ENCODE measurements at regions not wholly inside any gene's neighbourhood (a gene's known extent, or its start where the extent isn't known, plus 50 kb on each side); places are given as distances from the start of the nearest gene placed in this dataset.

- TF ChIP-seq JUN (IDR thresholded peaks at IDR 0.05; ENCODE audit: borderline replicate concordance, insufficient read depth, insufficient read length, low read depth) (no peak), CTCF (IDR thresholded peaks at IDR 0.05; ENCODE audit: extremely low read depth in 1 of 2, insufficient read depth in 1 of 2, low read depth in 1 of 2, low read length in 2 of 2) (no peak)
Observed at GRCh38 chr2:192444286-192444838, 249.6 kb upstream of the TMEFF2 start.

Measured in endothelial cell of umbilical vein (primary cell).